ENCODE measurements at regions not wholly inside any gene's neighbourhood (a gene's known extent, or its start where the extent isn't known, plus 50 kb on each side); places are given as distances from the start of the nearest gene placed in this dataset.
"Not testable (repeated sequence)": the region's sequence is repeated elsewhere in the genome, so short reads cannot be mapped to it uniquely, and the experiment has no call there.

DNA sequence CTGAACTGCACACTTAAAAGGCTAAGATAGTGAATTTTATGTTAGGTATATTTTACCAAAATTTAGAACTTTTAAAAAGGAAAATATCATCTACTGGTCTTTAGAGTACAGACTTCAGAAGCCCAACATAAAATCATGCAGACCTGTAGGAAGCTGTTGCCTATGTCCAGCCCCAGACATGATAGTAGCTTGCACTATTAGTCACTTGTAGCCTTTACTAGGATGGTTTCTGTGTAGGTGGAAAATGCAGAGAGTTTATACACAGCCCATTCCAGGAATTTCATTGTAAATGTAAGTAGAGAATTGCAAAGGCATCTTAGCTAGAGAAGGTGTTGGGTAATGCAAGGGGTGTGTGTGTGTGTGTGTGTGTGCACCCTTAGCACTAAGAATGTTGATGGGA lies 640.2 kb downstream of the RNF144A start:
- DNase-seq = no peak

DNA sequence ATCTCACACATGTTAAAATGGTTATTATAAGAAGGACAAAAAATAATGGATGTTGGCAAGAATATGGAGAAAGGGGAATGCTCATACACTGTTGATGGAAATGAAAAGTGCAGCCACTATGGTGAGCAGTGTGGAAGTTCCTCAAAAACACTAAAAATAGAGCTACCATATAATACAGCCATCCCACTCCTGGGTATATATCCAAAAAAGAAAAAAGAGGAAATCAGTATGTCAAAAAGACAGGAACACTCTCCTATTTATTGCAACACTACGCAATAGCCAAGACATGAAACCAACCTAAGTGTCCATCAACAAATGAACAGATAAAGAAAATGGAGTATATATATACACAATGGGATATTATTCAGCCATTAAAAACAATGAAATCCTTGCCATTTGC lies 642.6 kb downstream of the RNF144A start:
- DNase-seq = peak; percentile 3

DNA sequence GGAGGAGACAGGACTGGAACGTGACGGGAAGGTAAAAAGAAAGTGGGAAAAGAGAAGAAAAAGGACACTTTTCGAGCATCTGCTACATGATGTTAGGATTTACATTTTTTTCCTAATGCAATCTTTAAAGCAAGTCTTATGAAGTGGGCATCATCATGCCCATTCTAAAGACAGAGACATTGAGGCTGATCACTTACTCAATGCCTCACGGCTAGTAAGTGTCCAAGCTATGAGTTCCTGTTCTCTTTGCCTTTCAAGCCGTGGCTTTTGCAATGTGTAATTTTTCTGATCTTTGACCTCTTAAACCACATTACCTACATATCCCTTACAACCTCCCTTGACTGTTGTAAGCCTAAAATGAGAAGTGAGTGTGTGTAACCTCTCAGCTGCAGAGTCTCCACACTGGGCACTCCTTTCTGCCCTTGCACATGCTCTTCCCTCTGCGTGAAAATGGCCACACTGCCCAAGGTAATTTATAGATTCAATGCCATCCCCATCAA lies 649.2 kb downstream of the RNF144A start:
- no peak for DNase-seq

DNA sequence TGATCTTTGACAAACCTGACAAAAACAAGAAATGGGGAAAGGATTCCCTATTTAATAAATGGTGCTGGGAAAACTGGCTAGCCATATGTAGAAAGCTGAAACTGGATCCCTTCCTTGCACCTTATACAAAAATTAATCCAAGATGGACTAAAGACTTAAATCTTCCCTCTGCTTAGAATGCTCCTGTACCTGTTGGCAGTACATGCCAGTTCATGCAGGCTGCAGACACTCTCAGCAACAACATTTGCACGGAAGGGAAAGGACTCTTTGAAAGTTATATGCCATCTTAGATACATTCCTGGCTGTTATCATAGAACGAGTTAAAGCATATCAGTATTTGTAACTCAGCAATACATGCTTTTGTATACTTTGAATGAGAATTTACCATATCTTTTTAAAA lies 649.9 kb downstream of the RNF144A start:
- DNase-seq = not testable (repeated sequence)

DNA sequence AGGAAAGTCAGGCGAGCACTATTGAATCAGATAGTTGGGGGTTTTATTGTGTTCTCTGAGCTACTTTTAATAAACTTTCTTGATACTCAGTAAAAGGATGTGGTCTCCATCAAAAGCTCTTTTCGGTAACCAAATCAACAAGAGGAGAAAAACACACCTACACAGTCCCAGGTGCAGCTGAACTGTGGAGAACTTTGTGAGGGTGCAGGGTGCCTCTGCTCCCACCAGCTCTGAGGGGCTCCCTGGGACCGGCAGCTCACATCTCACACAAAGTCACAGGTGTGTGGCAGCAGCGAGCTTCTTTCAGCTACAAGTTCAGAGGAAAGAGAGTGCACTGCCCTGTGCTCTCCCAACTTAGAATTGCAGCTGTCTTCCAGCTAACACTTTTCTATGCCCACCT lies 650.4 kb downstream of the RNF144A start:
- DNase-seq = no peak

DNA sequence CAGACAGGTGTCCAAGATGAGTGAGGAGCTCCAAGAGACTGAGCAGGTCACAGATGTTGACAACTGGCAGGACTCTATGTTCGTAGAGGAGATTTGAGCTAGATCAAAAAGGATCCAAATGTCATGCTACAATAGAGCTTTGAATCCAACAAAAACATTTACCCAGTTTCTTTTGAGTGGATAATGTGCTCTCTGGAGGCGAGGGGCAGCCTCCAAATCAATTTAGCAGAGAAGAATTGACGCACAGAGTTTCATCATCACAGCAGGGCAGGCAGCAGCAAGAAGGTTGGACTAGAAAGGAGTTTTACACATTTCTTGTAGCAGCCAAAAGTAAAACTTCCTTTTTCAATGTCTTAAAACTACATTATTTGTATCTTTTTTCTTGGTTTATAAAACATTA lies 653.0 kb downstream of the RNF144A start:
- no peak for DNase-seq

DNA sequence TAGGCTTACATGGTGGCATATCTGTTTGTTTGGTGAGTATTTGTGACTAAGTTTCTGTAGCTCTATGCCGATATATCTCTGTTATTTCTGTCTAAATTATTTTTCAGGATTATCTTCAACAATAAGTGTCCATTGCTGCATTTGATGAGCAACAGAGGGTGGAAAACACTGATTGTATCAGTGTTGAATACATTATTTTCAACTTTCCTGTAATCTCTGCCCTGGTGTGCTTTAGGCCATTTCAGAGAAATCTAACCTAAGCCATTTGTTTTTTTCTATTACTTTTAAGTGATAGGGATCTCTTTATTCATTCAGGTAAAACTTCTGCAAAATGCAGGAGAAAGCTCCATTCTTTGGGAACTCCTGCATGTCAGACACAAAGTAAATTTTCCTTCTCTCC lies 654.5 kb downstream of the RNF144A start:
- no peak for DNase-seq

DNA sequence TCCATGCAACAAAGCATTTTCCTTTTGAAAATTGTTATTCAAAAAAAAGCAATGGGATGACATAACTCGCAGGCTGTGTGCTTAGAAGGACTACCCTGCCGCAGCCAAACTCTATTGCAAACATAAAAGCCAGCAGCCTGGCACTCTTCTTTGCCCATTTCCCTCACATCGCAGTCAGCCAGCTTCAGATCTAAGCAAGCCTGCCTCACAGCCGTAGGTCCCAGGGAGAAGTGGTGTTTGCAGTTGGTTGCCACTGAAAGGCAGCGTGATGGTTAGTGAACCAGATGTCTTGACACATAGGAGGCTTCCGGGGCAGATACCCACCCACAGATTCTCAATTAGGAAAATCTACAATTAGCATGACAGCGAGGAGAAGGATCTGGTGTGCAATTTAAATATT lies 655.2 kb downstream of the RNF144A start:
- no peak for DNase-seq

DNA sequence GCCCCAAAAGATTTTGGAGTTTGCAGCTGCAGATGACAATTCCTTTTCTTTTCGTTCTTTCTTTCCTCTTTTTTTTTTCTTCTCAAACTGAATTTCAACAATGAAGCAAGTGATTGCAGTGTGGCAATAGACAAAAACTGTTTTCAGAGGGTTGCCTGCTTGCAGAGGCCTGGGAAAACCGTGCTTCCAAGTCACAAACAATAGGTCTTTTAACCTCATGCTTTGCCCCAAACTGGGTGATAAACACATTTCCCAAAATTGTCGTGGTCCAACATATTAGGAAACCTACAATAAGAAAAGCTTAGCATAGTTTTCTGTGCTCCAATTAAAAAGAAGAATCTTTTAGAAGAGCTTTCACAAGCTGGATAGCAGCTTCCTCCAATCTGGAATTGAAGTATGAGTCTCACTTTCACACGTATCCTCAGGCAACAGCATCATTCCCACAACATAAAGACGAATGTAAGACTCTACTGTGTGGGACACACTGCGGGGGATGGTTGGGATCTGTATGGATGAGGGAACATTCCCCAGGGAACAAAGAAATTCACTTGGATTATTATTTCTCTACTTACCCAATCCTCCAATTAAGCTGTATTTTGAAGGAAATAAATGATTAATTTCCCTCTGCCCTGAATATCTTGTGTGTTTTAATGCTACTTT lies 656.1 kb downstream of the RNF144A start:
- DNase-seq = no peak

DNA sequence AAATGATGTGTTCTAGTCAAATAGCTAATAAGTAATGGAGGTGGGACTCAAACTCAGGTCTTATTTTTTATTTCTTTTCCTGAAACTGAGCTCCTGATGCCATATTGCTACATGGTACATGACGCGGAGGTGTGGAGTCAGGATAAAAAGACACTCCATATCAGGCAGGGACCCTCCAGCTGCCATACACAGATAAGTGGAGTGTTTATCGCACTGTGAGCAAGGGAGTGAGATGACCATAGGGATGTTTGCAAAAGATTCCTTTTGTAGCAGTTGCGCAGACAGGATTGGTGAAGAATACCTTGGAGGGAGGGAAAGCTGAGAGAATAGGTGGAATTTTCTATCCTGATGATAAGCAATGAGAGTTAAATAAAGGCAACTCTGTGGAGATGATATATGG lies 657.2 kb downstream of the RNF144A start:
- DNase-seq = no peak

DNA sequence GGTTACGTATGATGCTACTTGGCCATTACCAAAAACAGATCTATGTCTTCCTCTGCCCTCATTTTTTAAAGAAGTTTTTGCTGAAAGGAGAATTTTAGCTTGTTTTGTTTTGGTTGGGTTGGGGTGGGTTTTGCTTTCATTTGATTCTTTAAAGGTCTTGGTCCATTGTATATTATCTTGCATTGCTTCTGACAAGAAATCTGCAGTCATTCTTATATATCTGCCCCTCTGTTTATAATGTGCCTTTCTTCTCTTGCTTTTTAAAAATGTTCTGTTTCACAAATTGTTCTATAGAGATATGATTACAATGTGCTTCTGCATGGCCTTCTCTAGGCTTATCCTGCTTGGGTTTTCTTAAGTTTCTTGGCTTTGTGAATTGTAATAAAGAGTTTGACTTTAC lies 660.6 kb downstream of the RNF144A start:
- no peak for DNase-seq

DNA sequence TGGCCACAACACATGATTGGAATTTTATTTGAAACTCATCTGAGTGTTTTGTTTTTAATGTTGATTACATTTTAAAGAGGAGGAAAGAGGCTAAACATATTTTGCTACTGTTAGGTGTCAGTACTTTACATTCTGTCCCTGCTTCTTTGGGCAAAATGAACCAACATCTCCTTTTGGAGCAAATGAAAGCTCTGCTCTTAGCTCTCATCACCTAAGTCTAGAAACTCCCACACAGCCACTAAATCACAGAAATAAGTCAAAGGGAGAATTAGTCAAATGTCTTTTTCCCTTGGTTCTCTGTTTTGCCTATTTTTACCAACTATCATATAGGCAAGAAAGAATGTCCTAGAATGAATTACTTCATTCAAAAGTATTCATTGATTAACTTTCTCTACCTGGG lies 666.8 kb downstream of the RNF144A start:
- no peak for DNase-seq

DNA sequence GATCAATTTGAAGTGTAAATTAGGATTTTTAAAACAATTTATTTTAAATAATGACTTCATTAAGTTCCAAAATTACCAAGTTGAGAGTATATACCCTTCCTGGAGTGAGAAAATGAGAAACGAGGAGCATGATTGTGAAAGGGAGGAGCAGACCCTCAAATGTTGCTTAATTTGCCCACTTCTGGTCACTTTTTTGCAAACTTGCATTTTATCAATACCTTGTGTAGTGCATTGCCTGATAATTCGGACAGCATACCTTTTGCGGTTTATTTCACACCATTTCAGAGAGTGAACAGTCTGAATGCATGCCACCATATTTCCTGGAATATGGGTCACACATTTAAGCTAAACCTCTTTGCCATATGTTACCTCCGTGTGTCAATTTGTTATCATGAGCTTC lies 669.7 kb downstream of the RNF144A start:
- no peak for DNase-seq

DNA sequence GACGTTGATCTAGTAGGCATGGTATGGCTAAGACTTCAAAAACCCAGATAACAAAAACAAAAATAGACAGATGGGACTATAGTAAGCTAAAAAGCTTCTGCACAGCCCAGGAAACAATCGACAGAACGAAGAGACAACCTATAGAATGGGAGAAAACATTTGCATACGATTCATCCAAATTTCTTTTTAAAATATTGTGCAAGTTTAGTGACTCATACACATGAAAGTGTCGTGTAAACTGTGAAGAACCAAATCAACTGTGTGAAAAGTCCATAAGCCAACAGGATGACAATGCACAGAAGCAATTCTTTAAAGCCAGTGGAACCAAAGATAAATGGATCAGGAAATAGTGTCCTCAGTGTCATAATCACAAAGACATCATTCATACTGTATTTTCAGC lies 671.1 kb downstream of the RNF144A start:
- peak; percentile 62 for DNase-seq

DNA sequence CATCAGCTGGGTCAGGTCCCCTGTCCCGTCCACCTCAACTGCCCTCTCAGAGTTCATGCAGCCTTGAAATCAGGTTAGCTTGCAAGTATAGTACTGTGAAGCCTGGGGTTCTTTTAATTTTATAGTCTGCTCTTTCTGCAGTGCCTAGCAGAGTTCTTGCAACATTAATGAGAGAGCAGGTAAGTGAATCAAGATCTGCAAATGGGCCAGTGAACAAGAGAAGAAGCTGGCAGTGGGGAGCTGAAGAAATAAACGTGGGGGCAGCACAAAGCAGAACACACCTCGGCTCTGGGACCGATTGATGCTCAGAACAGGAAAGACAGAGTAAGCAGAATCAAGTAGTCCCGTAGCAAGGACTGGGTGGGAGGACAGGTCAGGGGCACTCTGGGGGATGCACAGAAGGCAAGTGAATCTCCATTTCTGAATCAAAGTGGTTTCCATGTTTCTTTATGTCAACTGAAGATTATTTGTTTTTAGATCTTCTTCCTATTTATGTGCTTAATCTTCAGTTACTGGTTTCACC lies 675.5 kb downstream of the RNF144A start:
- no peak for DNase-seq

DNA sequence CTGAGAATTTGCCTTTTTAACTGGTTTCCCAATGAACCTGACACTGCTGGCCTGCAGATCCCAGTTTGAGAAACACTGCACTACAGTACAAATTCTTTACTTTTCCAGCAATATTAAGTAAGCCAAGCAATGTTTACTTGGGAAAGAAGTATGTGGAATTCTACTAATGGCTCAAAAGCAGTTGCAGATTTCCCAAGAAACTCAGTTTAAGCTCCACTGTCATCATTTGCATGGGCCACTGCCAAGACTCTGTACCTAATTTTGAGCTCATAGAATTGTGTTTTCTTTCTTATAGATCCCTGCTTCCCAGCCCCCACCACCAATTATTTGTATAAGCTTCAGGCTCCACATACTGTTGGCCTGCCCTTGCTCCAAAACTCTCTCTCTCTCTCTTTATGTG lies 676.1 kb downstream of the RNF144A start:
- no peak for DNase-seq

DNA sequence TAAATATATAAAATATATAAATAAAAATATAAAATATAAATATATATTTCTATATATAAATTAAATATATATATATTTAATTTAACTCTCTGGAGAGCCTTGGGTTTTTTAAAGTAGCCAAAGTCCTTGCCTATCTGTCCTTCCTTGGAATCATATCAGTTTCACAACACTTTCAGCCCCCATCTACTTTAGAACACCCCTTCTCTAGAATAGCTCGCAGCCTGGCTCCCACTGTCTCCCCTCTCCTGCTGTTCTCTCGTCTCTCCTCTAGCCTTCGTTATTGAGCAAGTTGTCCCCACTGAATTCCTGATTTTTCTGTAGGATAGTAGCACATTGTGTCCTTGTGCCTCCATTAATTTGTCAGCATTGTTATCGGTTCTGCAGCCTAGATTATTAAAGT lies 677.0 kb downstream of the RNF144A start:
- no peak for DNase-seq

DNA sequence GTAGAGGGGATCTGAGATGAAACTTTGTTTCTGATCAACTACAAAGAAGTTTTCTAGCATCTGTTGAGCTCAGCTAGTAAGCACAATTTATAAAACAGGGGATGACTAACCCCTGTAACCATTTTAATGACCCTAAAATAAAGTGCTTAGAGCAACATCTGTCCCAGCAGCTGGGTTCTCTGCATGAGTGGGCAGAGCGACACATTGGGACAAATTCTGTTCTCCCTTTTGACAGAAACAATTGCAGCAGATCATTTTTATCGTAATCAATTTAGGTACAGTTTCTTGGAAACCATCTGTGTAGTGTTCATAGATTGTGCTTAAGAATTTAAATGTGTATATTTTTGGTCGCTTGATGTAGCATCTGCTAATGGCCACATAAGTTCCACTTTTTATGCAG lies 678.0 kb downstream of the RNF144A start:
- DNase-seq = no peak

DNA sequence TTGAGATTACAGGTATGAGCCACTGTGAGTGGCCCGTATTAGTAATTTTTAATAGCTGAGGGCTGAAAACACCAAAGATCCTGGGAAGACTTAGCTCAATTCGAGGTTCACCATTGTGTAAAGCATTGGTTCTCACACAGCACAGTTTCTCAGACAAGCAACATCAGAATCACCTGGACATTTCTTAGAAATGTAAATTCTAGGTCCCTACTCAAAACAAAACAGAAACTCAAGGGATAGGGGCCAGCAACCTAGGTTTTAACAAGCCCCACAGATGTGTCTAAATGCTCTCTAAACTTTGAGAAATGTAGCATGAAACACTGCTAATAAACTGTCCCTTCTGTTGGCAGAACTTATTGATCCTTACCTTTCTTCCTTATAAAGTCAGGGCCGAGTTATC lies 681.2 kb downstream of the RNF144A start:
- no peak for DNase-seq

DNA sequence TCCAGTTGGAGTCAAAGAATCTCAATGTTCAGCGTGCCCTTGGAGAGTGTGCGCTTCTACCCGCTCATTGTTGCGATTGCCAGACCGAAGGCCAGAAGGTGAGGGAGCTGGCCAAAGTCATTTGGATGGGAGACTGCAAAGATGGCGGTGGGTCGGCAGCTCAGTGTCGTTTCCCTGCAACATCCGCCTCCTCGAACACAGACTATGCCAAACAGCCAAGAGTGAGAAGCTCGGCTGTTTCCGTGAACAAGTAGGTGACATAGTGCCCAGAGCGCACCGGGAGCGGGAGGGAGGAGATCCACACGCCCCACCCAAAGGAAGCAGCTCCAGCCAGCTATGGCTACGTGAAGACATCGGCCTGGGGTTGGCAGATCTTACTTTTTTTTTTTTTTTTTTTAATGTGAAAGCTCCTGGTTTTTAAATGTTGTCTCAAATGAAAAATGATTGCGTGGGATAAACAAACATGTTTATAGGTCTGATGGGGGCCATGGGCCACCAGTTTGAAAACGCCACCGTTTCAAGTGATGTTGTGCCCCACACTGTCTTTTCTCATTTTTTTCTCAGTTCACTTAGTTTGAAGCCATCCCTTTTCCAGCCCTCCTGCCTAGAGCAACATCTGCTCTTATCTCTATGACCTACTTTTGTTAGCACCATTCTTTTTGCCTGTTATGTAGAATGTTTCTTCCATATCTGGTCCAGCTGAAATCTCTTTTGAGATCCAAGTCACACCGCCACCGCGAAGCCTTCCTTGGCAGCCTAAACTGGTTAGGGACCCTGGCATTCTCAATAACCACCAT lies 682.4 kb downstream of the RNF144A start:
- no peak for DNase-seq

DNA sequence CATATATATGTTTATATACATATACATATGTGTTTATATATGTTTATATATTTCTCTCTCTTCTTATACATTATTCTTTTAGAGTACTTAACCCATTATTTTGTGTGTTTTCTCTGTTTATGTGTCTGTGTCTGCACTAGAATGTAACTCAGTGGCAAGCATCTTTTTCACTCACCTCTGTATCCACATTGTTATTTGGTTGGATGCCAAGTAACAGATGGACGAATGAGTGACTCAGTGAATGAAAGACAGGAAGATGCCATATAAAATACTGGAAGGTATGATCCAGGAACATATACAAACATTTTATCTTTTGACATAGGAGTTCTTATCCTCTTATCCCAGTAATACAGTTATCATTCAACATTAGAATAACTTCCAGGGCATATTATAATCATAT lies 684.8 kb downstream of the RNF144A start:
- no peak for DNase-seq

DNA sequence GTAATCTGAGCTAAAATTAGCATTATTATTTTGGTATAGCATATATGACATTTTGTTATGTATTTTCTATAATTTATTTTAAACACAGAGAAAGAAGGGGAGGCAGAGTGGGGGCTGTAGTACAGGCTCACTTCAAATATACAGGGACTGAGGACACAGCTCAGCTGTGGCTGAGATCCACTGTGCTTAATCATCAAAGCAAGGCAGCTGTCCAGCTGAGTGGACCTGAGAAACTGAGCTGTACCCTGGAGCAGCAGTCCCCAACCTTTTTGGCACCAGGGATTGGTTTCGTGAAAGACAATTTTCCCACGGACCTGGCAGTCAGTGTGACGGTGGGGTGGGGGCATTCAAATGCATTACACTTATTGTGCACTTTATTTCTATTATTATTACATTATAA lies 687.2 kb downstream of the RNF144A start:
- DNase-seq = no peak

DNA sequence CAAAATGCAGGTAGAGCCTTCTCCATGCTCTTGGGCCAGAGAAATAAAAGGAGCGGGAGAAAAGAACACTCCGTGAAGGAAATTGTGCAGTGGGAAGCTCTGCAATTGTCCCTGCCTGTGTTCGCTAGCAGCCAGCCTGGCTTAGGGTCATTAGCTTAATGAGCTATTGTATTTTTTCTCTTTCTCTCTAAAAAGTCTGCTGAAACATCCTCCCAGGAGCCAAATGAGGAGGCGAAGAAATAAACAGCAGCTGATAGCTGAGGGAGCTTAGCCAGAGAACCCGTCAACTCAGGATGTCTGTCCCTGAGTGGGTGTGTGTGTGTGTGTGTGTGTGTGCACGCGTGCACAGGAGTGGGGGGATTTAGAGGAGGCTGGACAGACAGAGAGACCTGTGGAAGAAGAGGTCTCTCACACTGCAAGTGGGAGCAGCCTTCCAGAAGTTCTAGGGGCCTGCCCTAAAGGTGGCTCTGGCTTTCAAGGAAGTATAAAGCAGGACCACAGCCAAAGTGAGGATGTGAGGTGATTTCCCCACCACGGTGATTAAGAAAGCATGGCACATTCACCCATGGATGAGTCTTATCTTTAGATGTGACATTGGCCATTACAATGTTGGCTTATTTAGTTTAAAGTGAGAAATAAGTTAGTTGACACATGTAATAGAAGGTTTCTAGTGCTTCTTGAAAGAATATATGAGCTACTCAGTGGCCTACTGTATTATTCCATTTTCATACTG lies 690.4 kb downstream of the RNF144A start:
- DNase-seq = no peak

DNA sequence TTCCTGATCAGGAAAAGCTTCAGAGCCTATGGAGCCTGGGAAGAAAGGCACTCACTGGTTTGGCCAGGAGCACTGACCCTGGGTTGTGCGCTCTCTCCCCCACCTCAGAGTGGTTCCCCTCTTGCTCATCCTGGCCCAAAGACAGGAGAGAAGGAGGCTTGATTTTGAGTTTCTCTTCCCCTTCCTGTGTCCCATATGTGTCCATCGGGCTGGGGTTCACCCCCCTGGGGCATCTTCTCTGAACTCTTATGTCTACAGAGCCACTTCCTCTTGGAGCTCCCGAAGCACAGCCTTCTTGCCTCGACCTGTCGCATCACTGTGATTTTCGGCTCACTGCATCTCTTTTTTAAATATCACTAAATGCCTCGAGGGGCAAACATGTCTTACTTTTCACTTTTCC lies 692.3 kb downstream of the RNF144A start:
- DNase-seq = peak; percentile 65
